IPS-15b (cell line): ENCODE measurements at regions not wholly inside any gene's neighbourhood (a gene's known extent, or its start where the extent isn't known, plus 50 kb on each side); places are given as distances from the start of the nearest gene placed in this dataset.
"Not testable (repeated sequence)": the region's sequence is repeated elsewhere in the genome, so short reads cannot be mapped to it uniquely, and the experiment has no call there.

ENCODE experiments used
- H3K27me3 ChIP-seq: one replicate; pipeline ENCODE4 v1.6.1; 2013; ENCODE audit warnings: low read length; ENCODE audit not compliant: control insufficient read depth, insufficient read depth
- H3K36me3 ChIP-seq: one replicate; pipeline ENCODE4 v1.6.1; 2013; ENCODE audit warnings: low read length; ENCODE audit not compliant: control insufficient read depth, insufficient read depth
- H3K4me1 ChIP-seq: one replicate; pipeline ENCODE4 v1.6.1; 2013; ENCODE audit warnings: mild to moderate bottlenecking, low read length; ENCODE audit not compliant: control insufficient read depth, insufficient read depth
- H3K4me3 ChIP-seq: one replicate; pipeline ENCODE4 v1.5.1; 2013; ENCODE audit warnings: low read depth, low read length
- H3K9ac ChIP-seq: one replicate; pipeline ENCODE4 v1.6.1; 2013; ENCODE audit warnings: low read depth, mild to moderate bottlenecking, low read length
- H3K9me3 ChIP-seq: one replicate; pipeline ENCODE4 v1.6.1; 2013; ENCODE audit warnings: mild to moderate bottlenecking, low read length; ENCODE audit not compliant: control insufficient read depth, insufficient read depth

GRCh38 chr5:17727098-17727497 is 92.8 kb downstream of the TAF11L14 start:
- H3K9me3 ChIP-seq: no peaks in the 10 kb centered on the region
- no peak overlapping the region for H3K4me3 ChIP-seq
- no peaks in the 10 kb centered on the region for H3K27me3 ChIP-seq
- no peak overlapping the region for H3K9ac ChIP-seq
- no peaks in the 10 kb centered on the region for H3K36me3 ChIP-seq
- no peaks in the 10 kb centered on the region for H3K4me1 ChIP-seq

GRCh38 chr5:17730421-17730820 is 96.2 kb downstream of the TAF11L14 start:
- Histone ChIP-seq H3K4me3 (no peak overlapping the region), H3K27me3 (no peaks in the 10 kb centered on the region), H3K36me3 (no peaks in the 10 kb centered on the region), H3K9ac (no peak overlapping the region), H3K4me1 (no peaks in the 10 kb centered on the region), H3K9me3 (no peaks in the 10 kb centered on the region)

- Histone ChIP-seq H3K9me3 (no peaks in the 10 kb centered on the region), H3K36me3 (no peaks in the 10 kb centered on the region), H3K4me3 (no peak overlapping the region), H3K4me1 (no peaks in the 10 kb centered on the region), H3K9ac (no peak overlapping the region), H3K27me3 (no peaks in the 10 kb centered on the region)
These were observed 98.2 kb downstream of the TAF11L14 start for GRCh38 chr5:17732351-17732923.

GRCh38 chr5:17734011-17734410 is 99.8 kb downstream of the TAF11L14 start:
- H3K9me3 ChIP-seq: no peaks in the 10 kb centered on the region
- no peak overlapping the region for H3K9ac ChIP-seq
- H3K4me3 ChIP-seq: no peak overlapping the region
- H3K4me1 ChIP-seq: no peaks in the 10 kb centered on the region
- no peaks in the 10 kb centered on the region for H3K36me3 ChIP-seq
- no peaks in the 10 kb centered on the region for H3K27me3 ChIP-seq

- H3K9ac ChIP-seq: no peak overlapping the region
- no peak overlapping the region for H3K4me3 ChIP-seq
- H3K36me3 ChIP-seq: no peaks in the 10 kb centered on the region
- no peaks in the 10 kb centered on the region for H3K4me1 ChIP-seq
- H3K27me3 ChIP-seq: no peaks in the 10 kb centered on the region
- no peaks in the 10 kb centered on the region for H3K9me3 ChIP-seq
These were observed 101.5 kb downstream of the TAF11L14 start for GRCh38 chr5:17735761-17736160.

- Histone ChIP-seq H3K4me3 (no peak overlapping the region), H3K27me3 (no peaks in the 10 kb centered on the region), H3K9ac (no peak overlapping the region), H3K36me3 (no peaks in the 10 kb centered on the region), H3K4me1 (no peaks in the 10 kb centered on the region), H3K9me3 (no peaks in the 10 kb centered on the region)
These were observed 102.8 kb downstream of the TAF11L14 start for GRCh38 chr5:17737092-17737491.

GRCh38 chr5:17738446-17738845 is 104.2 kb downstream of the TAF11L14 start:
- Histone ChIP-seq H3K9ac (no peak overlapping the region), H3K9me3 (no peaks in the 10 kb centered on the region), H3K4me1 (no peaks in the 10 kb centered on the region), H3K27me3 (no peaks in the 10 kb centered on the region), H3K4me3 (no peak overlapping the region), H3K36me3 (no peaks in the 10 kb centered on the region)

- no peak overlapping the region for H3K4me3 ChIP-seq
- no peak overlapping the region for H3K9ac ChIP-seq
- H3K27me3 ChIP-seq: no peaks in the 10 kb centered on the region
- H3K9me3 ChIP-seq: no peaks in the 10 kb centered on the region
- no peaks in the 10 kb centered on the region for H3K36me3 ChIP-seq
- no peaks in the 10 kb centered on the region for H3K4me1 ChIP-seq
These were observed 109.5 kb downstream of the TAF11L14 start for GRCh38 chr5:17743580-17744435.

- Histone ChIP-seq H3K4me1 (no peaks in the 10 kb centered on the region), H3K9ac (no peak overlapping the region)
These were observed 113.9 kb downstream of the TAF11L14 start for GRCh38 chr5:17748201-17748600.

GRCh38 chr5:17748941-17749340 is 114.7 kb downstream of the TAF11L14 start:
- no peaks in the 10 kb centered on the region for H3K27me3 ChIP-seq
- no peaks in the 10 kb centered on the region for H3K9me3 ChIP-seq
- no peak overlapping the region for H3K9ac ChIP-seq
- H3K4me3 ChIP-seq: no peak overlapping the region
- H3K36me3 ChIP-seq: no peaks in the 10 kb centered on the region
- no peaks in the 10 kb centered on the region for H3K4me1 ChIP-seq

More at GRCh38 chr5:17748201-17748600, 113.9 kb downstream of the TAF11L14 start:
- Histone ChIP-seq H3K4me3 (no peak overlapping the region), H3K9me3 (no peaks in the 10 kb centered on the region), H3K36me3 (no peaks in the 10 kb centered on the region), H3K27me3 (no peaks in the 10 kb centered on the region)

- not testable (repeated sequence) for H3K9me3 ChIP-seq, H3K9ac ChIP-seq, H3K4me1 ChIP-seq, H3K27me3 ChIP-seq, H3K4me3 ChIP-seq, H3K36me3 ChIP-seq
These were observed 121.1 kb downstream of the TAF11L14 start for GRCh38 chr5:17755406-17755805.

GRCh38 chr5:17761326-17761725 is 127.1 kb downstream of the TAF11L14 start:
- no peaks in the 10 kb centered on the region for H3K27me3 ChIP-seq
- H3K9me3 ChIP-seq: no peaks in the 10 kb centered on the region
- no peaks in the 10 kb centered on the region for H3K4me1 ChIP-seq
- no peak overlapping the region for H3K9ac ChIP-seq
- H3K4me3 ChIP-seq: no peak overlapping the region
- H3K36me3 ChIP-seq: no peaks in the 10 kb centered on the region
